Limb (tissue), 2 donors: ENCODE measurements at regions not wholly inside any gene's neighbourhood (a gene's known extent, or its start where the extent isn't known, plus 50 kb on each side); places are given as distances from the start of the nearest gene placed in this dataset.
A peak's percentile ranks its signal among the peaks of the same experiment; 100 is the strongest.

Source experiments
- DNase-seq, 2 donors: peaks; one replicate each; pipeline ENCODE4 v3.0.0-alpha.2; 2016; ENCODE audit errors: extremely low spot score in 2 of 2

- DNase-seq = peak in 1 of 2 donors; percentile 28
Observed at GRCh38 chr7:46739518-46740234, 818.6 kb upstream of the IGFBP3 start.

- no peak for DNase-seq
Observed at GRCh38 chr7:46738796-46739195, 817.7 kb upstream of the IGFBP3 start.

GRCh38 chr7:46738165-46738564 lies 817.1 kb upstream of the IGFBP3 start:
- no peak for DNase-seq

GRCh38 chr7:46725838-46726237 lies 804.8 kb upstream of the IGFBP3 start:
- DNase-seq = no peak

GRCh38 chr7:46725136-46725535 lies 804.1 kb upstream of the IGFBP3 start:
- DNase-seq = no peak

- no peak for DNase-seq
Observed at GRCh38 chr7:46723742-46724141, 802.7 kb upstream of the IGFBP3 start.

GRCh38 chr7:46723003-46723402 lies 801.9 kb upstream of the IGFBP3 start:
- no peak for DNase-seq

- DNase-seq = no peak
Observed at GRCh38 chr7:46720761-46721160, 799.7 kb upstream of the IGFBP3 start.

- no peak for DNase-seq
Observed at GRCh38 chr7:46719616-46720015, 798.5 kb upstream of the IGFBP3 start.

GRCh38 chr7:46716926-46717325 lies 795.9 kb upstream of the IGFBP3 start:
- no peak for DNase-seq

GRCh38 chr7:46715579-46715978 lies 794.5 kb upstream of the IGFBP3 start:
- DNase-seq = no peak

GRCh38 chr7:46714904-46715303 lies 793.8 kb upstream of the IGFBP3 start:
- DNase-seq = no peak

GRCh38 chr7:46713868-46714596 lies 793.0 kb upstream of the IGFBP3 start:
- DNase-seq = no peak

GRCh38 chr7:46710927-46711326 lies 789.9 kb upstream of the IGFBP3 start:
- DNase-seq = no peak

- no peak for DNase-seq
Observed at GRCh38 chr7:46707973-46708372, 786.9 kb upstream of the IGFBP3 start.

- peak in 1 of 2 donors; percentile 47 for DNase-seq
Observed at GRCh38 chr7:46705386-46706255, 784.5 kb upstream of the IGFBP3 start.

GRCh38 chr7:46696741-46697140 lies 775.7 kb upstream of the IGFBP3 start:
- DNase-seq = no peak

GRCh38 chr7:46695051-46695708 lies 774.1 kb upstream of the IGFBP3 start:
- no peak for DNase-seq

GRCh38 chr7:46694058-46694457 lies 773.0 kb upstream of the IGFBP3 start:
- no peak for DNase-seq

GRCh38 chr7:46687203-46687602 lies 766.1 kb upstream of the IGFBP3 start:
- no peak for DNase-seq

- no peak for DNase-seq
Observed at GRCh38 chr7:46685051-46685450, 764.0 kb upstream of the IGFBP3 start.
